Astrocyte (in vitro differentiated cells and primary cell): ENCODE measurements at regions not wholly inside any gene's neighbourhood (a gene's known extent, or its start where the extent isn't known, plus 50 kb on each side); places are given as distances from the start of the nearest gene placed in this dataset.

Experiments
- DNase-seq: peaks from one replicate; pipeline ENCODE4 v3.0.0-alpha.2; 2010; ENCODE audit warnings: low read depth
- FAIRE-seq: peaks from 2 replicates; lab custom pipeline; 2011; peaks lifted over from hg19 to GRCh38; lab: Jason Lieb, UNC
- H2AFZ ChIP-seq: 2 replicates; pipeline ENCODE4 v1.6.0; 2012; ENCODE audit warnings: low read depth, low read length, inconsistent platforms
- H3K27ac ChIP-seq: 2 replicates; pipeline ENCODE4 v1.5.1; 2011; ENCODE audit warnings: low read depth, low read length, inconsistent platforms
- H3K27me3 ChIP-seq: 2 replicates; pipeline ENCODE4 v1.6.0; 2011; ENCODE audit warnings: low read length, inconsistent platforms; ENCODE audit not compliant: insufficient read depth
- H3K36me3 ChIP-seq: 2 replicates; pipeline ENCODE4 v1.5.1; 2011; ENCODE audit warnings: low read length, inconsistent platforms; ENCODE audit not compliant: insufficient read depth
- H3K4me1 ChIP-seq: 2 replicates; pipeline ENCODE4 v1.5.1; 2011; ENCODE audit warnings: low read length, inconsistent platforms; ENCODE audit not compliant: insufficient read depth
- H3K4me2 ChIP-seq: 2 replicates; pipeline ENCODE4 v1.6.0; 2012; ENCODE audit warnings: low read length, inconsistent platforms
- H3K4me3 ChIP-seq: 2 replicates; pipeline ENCODE4 v1.5.1; 2011; ENCODE audit warnings: low read depth, mild to moderate bottlenecking, low read length, inconsistent platforms; ENCODE audit not compliant: insufficient read depth
- H3K79me2 ChIP-seq: 2 replicates; pipeline ENCODE4 v1.6.0; 2012; ENCODE audit warnings: mild to moderate bottlenecking, low read length, inconsistent platforms; ENCODE audit not compliant: insufficient read depth
- H3K9ac ChIP-seq: 2 replicates; pipeline ENCODE4 v1.6.0; 2012; ENCODE audit warnings: mild to moderate bottlenecking, low read length, inconsistent platforms
- H3K9me3 ChIP-seq: 2 replicates; pipeline ENCODE4 v1.5.1; 2012; ENCODE audit warnings: low read depth, mild to moderate bottlenecking, low read length, inconsistent platforms; ENCODE audit not compliant: insufficient read depth
- H4K20me1 ChIP-seq: 2 replicates; pipeline ENCODE4 v1.6.0; 2012; ENCODE audit warnings: low read length, inconsistent platforms; ENCODE audit not compliant: insufficient read depth
- H3K27ac Mint-ChIP-seq: one replicate; pipeline ENCODE4 v1.8.0; 2021; ENCODE audit warnings: mild to moderate bottlenecking, mixed read lengths; ENCODE audit not compliant: unreplicated experiment
- H3K27me3 Mint-ChIP-seq: one replicate; pipeline ENCODE4 v1.8.0; 2021; ENCODE audit warnings: low read depth, mixed read lengths; ENCODE audit not compliant: unreplicated experiment
- H3K36me3 Mint-ChIP-seq: one replicate; pipeline ENCODE4 v1.8.0; 2021; ENCODE audit warnings: low read depth, mixed read lengths; ENCODE audit not compliant: unreplicated experiment
- H3K4me1 Mint-ChIP-seq: one replicate; pipeline ENCODE4 v1.8.0; 2021; ENCODE audit warnings: low read depth, mixed read lengths; ENCODE audit not compliant: unreplicated experiment
- H3K4me3 Mint-ChIP-seq: one replicate; pipeline ENCODE4 v1.8.0; 2021; ENCODE audit warnings: mild to moderate bottlenecking, moderate library complexity, mixed read lengths; ENCODE audit not compliant: unreplicated experiment
- H3K9me3 Mint-ChIP-seq: one replicate; pipeline ENCODE4 v1.8.0; 2021; ENCODE audit warnings: mild to moderate bottlenecking, mixed read lengths; ENCODE audit not compliant: unreplicated experiment
- EZH2 ChIP-seq: IDR thresholded peaks from 2 replicates; pipeline ENCODE4 v1.6.1; 2012; ENCODE audit warnings: mild to moderate bottlenecking, low read length, inconsistent platforms; ENCODE audit not compliant: insufficient read depth
- TF ChIP-seq, protein P1 (sequence below): IDR thresholded peaks from 2 replicates; pipeline ENCODE4 v1.5.1; 2011; ENCODE audit warnings: low read depth, mild to moderate bottlenecking, inconsistent platforms, low read length, moderate library complexity; ENCODE audit not compliant: insufficient read depth

DNA sequence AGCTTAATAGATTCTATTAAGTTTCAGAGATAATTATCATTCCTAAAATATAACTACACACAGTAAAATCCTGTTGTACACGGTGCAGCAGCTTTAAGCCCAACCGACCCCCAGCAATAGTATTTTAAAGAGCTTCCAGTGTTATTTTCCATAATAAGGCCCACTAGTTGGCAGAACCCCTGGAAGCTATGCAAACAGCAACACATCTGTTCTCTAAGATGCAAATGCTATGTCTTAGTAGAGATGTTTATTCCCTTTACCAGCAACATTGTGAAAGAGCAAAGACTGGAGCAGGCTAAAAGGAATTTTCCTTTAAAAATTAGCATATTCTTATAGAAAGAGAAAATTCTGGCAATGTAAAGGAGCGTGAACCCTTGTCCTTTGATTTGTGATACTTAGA, 819.7 kb upstream of the ALCAM start:
- H3K4me1 ChIP-seq: no peaks in the 10 kb centered on the region
- no peak overlapping the region for H3K27ac Mint-ChIP-seq
- H3K79me2 ChIP-seq: no peaks in the 10 kb centered on the region
- no peak overlapping the region for H2AFZ ChIP-seq
- H3K27ac ChIP-seq: no peak overlapping the region
- no peak overlapping the region for H3K4me3 Mint-ChIP-seq
- H3K4me2 ChIP-seq: no peak overlapping the region
- no peaks in the 10 kb centered on the region for H3K36me3 Mint-ChIP-seq
- no peak for FAIRE-seq
- no peaks in the 10 kb centered on the region for H3K27me3 Mint-ChIP-seq
- DNase-seq: no peak
- H3K9me3 ChIP-seq: no peaks in the 10 kb centered on the region
- TF ChIP-seq, protein P1, sequence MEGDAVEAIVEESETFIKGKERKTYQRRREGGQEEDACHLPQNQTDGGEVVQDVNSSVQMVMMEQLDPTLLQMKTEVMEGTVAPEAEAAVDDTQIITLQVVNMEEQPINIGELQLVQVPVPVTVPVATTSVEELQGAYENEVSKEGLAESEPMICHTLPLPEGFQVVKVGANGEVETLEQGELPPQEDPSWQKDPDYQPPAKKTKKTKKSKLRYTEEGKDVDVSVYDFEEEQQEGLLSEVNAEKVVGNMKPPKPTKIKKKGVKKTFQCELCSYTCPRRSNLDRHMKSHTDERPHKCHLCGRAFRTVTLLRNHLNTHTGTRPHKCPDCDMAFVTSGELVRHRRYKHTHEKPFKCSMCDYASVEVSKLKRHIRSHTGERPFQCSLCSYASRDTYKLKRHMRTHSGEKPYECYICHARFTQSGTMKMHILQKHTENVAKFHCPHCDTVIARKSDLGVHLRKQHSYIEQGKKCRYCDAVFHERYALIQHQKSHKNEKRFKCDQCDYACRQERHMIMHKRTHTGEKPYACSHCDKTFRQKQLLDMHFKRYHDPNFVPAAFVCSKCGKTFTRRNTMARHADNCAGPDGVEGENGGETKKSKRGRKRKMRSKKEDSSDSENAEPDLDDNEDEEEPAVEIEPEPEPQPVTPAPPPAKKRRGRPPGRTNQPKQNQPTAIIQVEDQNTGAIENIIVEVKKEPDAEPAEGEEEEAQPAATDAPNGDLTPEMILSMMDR: no peak
- H3K36me3 ChIP-seq: no peaks in the 10 kb centered on the region
- no peak overlapping the region for H3K4me3 ChIP-seq
- no peak overlapping the region for H3K9ac ChIP-seq
- no peaks in the 10 kb centered on the region for H3K27me3 ChIP-seq
- H3K4me1 Mint-ChIP-seq: no peaks in the 10 kb centered on the region
- no peaks in the 10 kb centered on the region for H3K9me3 Mint-ChIP-seq
- H4K20me1 ChIP-seq: no peaks in the 10 kb centered on the region

DNA sequence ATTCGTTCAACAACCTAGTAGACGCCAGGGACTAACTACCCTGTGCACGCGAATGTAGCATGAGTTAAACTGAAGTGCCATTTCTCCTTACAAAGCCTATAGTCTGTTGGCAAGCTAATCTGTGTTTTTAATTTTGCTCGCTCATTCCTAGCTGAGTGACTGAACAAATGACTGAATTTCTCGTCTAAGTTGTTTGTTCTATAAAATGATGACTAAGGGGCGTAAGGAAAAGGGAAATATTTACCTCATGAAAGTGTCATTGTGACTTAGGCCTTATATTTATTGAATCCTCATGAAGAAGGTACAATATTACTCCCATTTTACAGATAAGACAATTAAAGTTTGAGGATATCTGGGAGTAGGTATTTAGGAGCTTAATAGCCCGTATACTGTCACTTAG, 818.3 kb upstream of the ALCAM start:
- H3K36me3 Mint-ChIP-seq: no peaks in the 10 kb centered on the region
- Histone ChIP-seq H3K9me3 (no peaks in the 10 kb centered on the region), H3K9ac (no peak overlapping the region), H4K20me1 (no peaks in the 10 kb centered on the region), H3K27ac (no peak overlapping the region), H2AFZ (no peak overlapping the region), H3K36me3 (no peaks in the 10 kb centered on the region), H3K79me2 (no peaks in the 10 kb centered on the region), H3K4me2 (no peak overlapping the region), H3K4me3 (no peak overlapping the region), H3K27me3 (no peaks in the 10 kb centered on the region), H3K4me1 (no peaks in the 10 kb centered on the region)
- H3K4me3 Mint-ChIP-seq: no peak overlapping the region
- H3K27me3 Mint-ChIP-seq: no peaks in the 10 kb centered on the region
- no peaks in the 10 kb centered on the region for H3K9me3 Mint-ChIP-seq
- FAIRE-seq (no peak), DNase-seq (no peak)
- TF ChIP-seq EZH2: no peak
- TF ChIP-seq, protein P1: no peak
- no peak overlapping the region for H3K27ac Mint-ChIP-seq
- H3K4me1 Mint-ChIP-seq: no peaks in the 10 kb centered on the region

DNA sequence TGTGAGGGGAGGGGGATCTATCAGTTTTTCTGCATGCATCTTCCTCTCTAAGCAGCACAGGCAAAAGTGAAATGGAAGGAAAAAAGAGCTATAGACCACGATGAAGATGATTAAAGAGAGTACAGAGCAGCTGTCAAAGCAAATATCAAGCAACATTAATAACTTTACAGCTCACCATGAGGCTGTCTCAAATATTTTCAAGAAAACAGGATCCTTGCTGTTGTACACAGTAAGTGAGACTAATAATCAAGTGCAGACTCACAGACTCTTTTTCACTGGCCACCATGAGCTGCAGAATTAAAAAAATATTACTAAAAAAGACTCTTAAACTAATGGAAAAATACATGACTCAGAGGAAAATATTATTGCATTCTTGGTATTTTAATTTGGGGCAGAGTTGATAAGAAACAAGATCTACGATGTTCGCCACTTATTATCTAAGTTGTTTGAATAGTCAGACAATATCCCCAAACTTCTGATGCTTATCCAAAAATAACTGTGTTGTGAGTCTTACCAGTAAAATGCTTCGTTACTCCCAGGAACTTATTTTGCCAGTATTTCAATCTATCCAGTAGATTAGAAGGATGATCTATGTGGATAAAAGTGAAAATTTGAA, 817.5 kb upstream of the ALCAM start:
- no peaks in the 10 kb centered on the region for H3K79me2 ChIP-seq
- Mint-ChIP-seq H3K27ac (no peak overlapping the region), H3K9me3 (no peaks in the 10 kb centered on the region), H3K4me3 (no peak overlapping the region), H3K36me3 (no peaks in the 10 kb centered on the region), H3K4me1 (no peaks in the 10 kb centered on the region), H3K27me3 (no peaks in the 10 kb centered on the region)
- TF ChIP-seq, protein P1: no peak
- no peak for TF ChIP-seq EZH2
- no peak overlapping the region for H3K4me2 ChIP-seq
- no peak overlapping the region for H2AFZ ChIP-seq
- no peaks in the 10 kb centered on the region for H3K36me3 ChIP-seq
- H3K9ac ChIP-seq: no peak overlapping the region
- no peaks in the 10 kb centered on the region for H4K20me1 ChIP-seq
- peak; percentile 63 for DNase-seq
- no peaks in the 10 kb centered on the region for H3K9me3 ChIP-seq
- H3K27me3 ChIP-seq: no peaks in the 10 kb centered on the region
- H3K4me1 ChIP-seq: no peaks in the 10 kb centered on the region
- H3K4me3 ChIP-seq: no peak overlapping the region
- no peak overlapping the region for H3K27ac ChIP-seq
- no peak for FAIRE-seq
